H9 (cell line): ENCODE measurements at regions not wholly inside any gene's neighbourhood (a gene's known extent, or its start where the extent isn't known, plus 50 kb on each side); places are given as distances from the start of the nearest gene placed in this dataset.

Source experiments
- DNase-seq: peaks from one replicate; pipeline ENCODE4 v3.0.0-alpha.2; 2017
- H2AFZ ChIP-seq: one replicate; pipeline ENCODE4 v1.6.1; 2013; ENCODE audit warnings: mild to moderate bottlenecking, low read length, control low read depth, moderate library complexity
- H2AK5ac ChIP-seq: 2 replicates; pipeline ENCODE4 v1.6.1; 2013; ENCODE audit warnings: low read length, control low read depth, mixed read lengths; ENCODE audit not compliant: insufficient read length
- H2BK120ac ChIP-seq: one replicate; pipeline ENCODE4 v1.6.1; 2013; ENCODE audit warnings: low read depth, mild to moderate bottlenecking, low read length, control low read depth, inconsistent platforms; ENCODE audit not compliant: poor library complexity, severe bottlenecking
- H2BK12ac ChIP-seq: 2 replicates; pipeline ENCODE4 v1.6.1; 2013; ENCODE audit warnings: low read length, control low read depth, mixed read lengths, low read depth; ENCODE audit not compliant: insufficient read length
- H2BK15ac ChIP-seq: 2 replicates; pipeline ENCODE4 v1.6.1; 2013; ENCODE audit warnings: low read depth, low read length, control low read depth
- H2BK20ac ChIP-seq: one replicate; pipeline ENCODE4 v1.6.1; 2013; ENCODE audit warnings: low read depth, mild to moderate bottlenecking, low read length, control low read depth, inconsistent platforms; ENCODE audit not compliant: poor library complexity, severe bottlenecking
- H2BK5ac ChIP-seq: 2 replicates; pipeline ENCODE4 v1.6.1; 2013; ENCODE audit warnings: low read length, control low read depth, mixed read lengths; ENCODE audit not compliant: insufficient read length
- H3K14ac ChIP-seq: 2 replicates; pipeline ENCODE4 v1.6.1; 2013; ENCODE audit warnings: low read length, control low read depth; ENCODE audit not compliant: insufficient read depth
- H3K18ac ChIP-seq: 2 replicates; pipeline ENCODE4 v1.6.1; 2013; ENCODE audit warnings: low read depth, mild to moderate bottlenecking, mixed read lengths, low read length, control low read depth; ENCODE audit not compliant: insufficient read length
- H3K23ac ChIP-seq: 2 replicates; pipeline ENCODE4 v1.6.1; 2013; ENCODE audit warnings: low read length, control low read depth, mixed read lengths, low read depth; ENCODE audit not compliant: insufficient read length
- H3K23me2 ChIP-seq: 2 replicates; pipeline ENCODE4 v1.6.1; 2013; ENCODE audit warnings: low read depth, mild to moderate bottlenecking, mixed read lengths, low read length, control low read depth; ENCODE audit not compliant: insufficient read length, poor library complexity, severe bottlenecking
- H3K27ac ChIP-seq: 2 replicates; pipeline ENCODE4 v1.5.1; 2013; ENCODE audit warnings: low read length, control low read depth, mixed read lengths, low read depth; ENCODE audit not compliant: insufficient read length
- H3K27me3 ChIP-seq: 2 replicates; pipeline ENCODE4 v1.6.1; 2013; ENCODE audit warnings: low read length, control low read depth, inconsistent platforms; ENCODE audit not compliant: insufficient read depth
- H3K4ac ChIP-seq: 2 replicates; pipeline ENCODE4 v1.6.1; 2013; ENCODE audit warnings: low read depth, mild to moderate bottlenecking, control low read depth, inconsistent platforms, low read length, moderate library complexity
- H3K4me1 ChIP-seq: 2 replicates; pipeline ENCODE4 v1.6.1; 2013; ENCODE audit warnings: low read length, control low read depth, inconsistent platforms; ENCODE audit not compliant: insufficient read depth
- H3K4me2 ChIP-seq: 2 replicates; pipeline ENCODE4 v1.6.1; 2013; ENCODE audit warnings: low read length, control low read depth, mixed read lengths; ENCODE audit not compliant: insufficient read length, insufficient read depth
- H3K56ac ChIP-seq: 2 replicates; pipeline ENCODE4 v1.6.1; 2013; ENCODE audit warnings: low read depth, mild to moderate bottlenecking, mixed read lengths, low read length, control low read depth; ENCODE audit not compliant: insufficient read length
- H3K79me1 ChIP-seq: 2 replicates; pipeline ENCODE4 v1.6.1; 2013; ENCODE audit warnings: low read depth, mild to moderate bottlenecking, moderate library complexity, low read length, control low read depth, inconsistent platforms; ENCODE audit not compliant: insufficient read depth, poor library complexity, severe bottlenecking
- H3K79me2 ChIP-seq: 2 replicates; pipeline ENCODE4 v1.6.1; 2013; ENCODE audit warnings: low read length, control low read depth, inconsistent platforms; ENCODE audit not compliant: insufficient read depth
- H3K9ac ChIP-seq: 2 replicates; pipeline ENCODE4 v1.6.1; 2013; ENCODE audit warnings: low read length, control low read depth, mixed read lengths; ENCODE audit not compliant: insufficient read length; ENCODE audit errors: extremely low read depth
- H3K9me3 ChIP-seq: one replicate; pipeline ENCODE4 v1.6.1; 2013; ENCODE audit warnings: low read depth, low read length, inconsistent platforms; ENCODE audit not compliant: control insufficient read depth
- H3T11ph ChIP-seq: one replicate; pipeline ENCODE4 v1.6.1; 2013; ENCODE audit warnings: mild to moderate bottlenecking, low read length, control low read depth, inconsistent platforms
- H4K20me1 ChIP-seq: one replicate; pipeline ENCODE4 v1.6.1; 2013; ENCODE audit not compliant: control insufficient read depth, insufficient read length, insufficient read depth
- H4K5ac ChIP-seq: 2 replicates; pipeline ENCODE4 v1.6.1; 2013; ENCODE audit warnings: low read depth, mild to moderate bottlenecking, mixed read lengths, low read length, control low read depth; ENCODE audit not compliant: insufficient read length
- H4K8ac ChIP-seq: replicated peaks from 2 replicates; pipeline ENCODE4 v1.6.1; 2013; ENCODE audit warnings: low read length, control low read depth, mixed read lengths, low read depth; ENCODE audit not compliant: insufficient read length
- H4K91ac ChIP-seq: 2 replicates; pipeline ENCODE4 v1.6.1; 2013; ENCODE audit warnings: low read depth, mild to moderate bottlenecking, moderate library complexity, mixed read lengths, low read length, control low read depth; ENCODE audit not compliant: insufficient read length
- H3K27ac Mint-ChIP-seq, 3 experiments: 2 replicates in 2 of 3; 3 replicates in 1 of 3; pipeline ENCODE4 v1.8.0; 2020 to 2021; ENCODE audit warnings: mixed read lengths in 3 of 3, mild to moderate bottlenecking in 1 of 3, moderate library complexity in 1 of 3
- H3K27me3 Mint-ChIP-seq: 2 replicates; pipeline ENCODE4 v1.8.0; 2021; ENCODE audit warnings: low read depth, mild to moderate bottlenecking, moderate library complexity, mixed read lengths
- H3K36me3 Mint-ChIP-seq, 3 experiments: 2 replicates in 2 of 3; 3 replicates in 1 of 3; pipeline ENCODE4 v1.8.0; 2020 to 2021; ENCODE audit warnings: low read depth in 3 of 3, mixed read lengths in 3 of 3; ENCODE audit not compliant: insufficient read depth in 1 of 3
- H3K4me1 Mint-ChIP-seq, 2 experiments: 2 replicates each; pipeline ENCODE4 v1.8.0; 2020; ENCODE audit warnings: mixed read lengths in 2 of 2
- H3K4me3 Mint-ChIP-seq, 2 experiments: 2 replicates in 1 of 2; 3 replicates in 1 of 2; pipeline ENCODE4 v1.8.0; 2020 to 2021; ENCODE audit warnings: mild to moderate bottlenecking in 2 of 2, mixed read lengths in 2 of 2, moderate library complexity in 1 of 2
- H3K9me3 Mint-ChIP-seq, 2 experiments: 2 replicates in 1 of 2; 3 replicates in 1 of 2; pipeline ENCODE4 v1.8.0; 2020; ENCODE audit warnings: mild to moderate bottlenecking in 2 of 2, mixed read lengths in 2 of 2, moderate library complexity in 1 of 2
- WGBS: extraction: QIAGEN DNeasy Blood & Tissue Kit; methylation state at CpG from one replicate; pipeline ENCODE4 v1.1.7; 2013; ENCODE audit warnings: missing lambda C conversion rate, low lambda C conversion rate, mixed read lengths; ENCODE audit not compliant: insufficient read length; ENCODE audit errors: extremely low coverage; 5-methylcytosine and 5-hydroxymethylcytosine counted together
- TF ChIP-seq, protein P1 (sequence below): fragments of 200-600 bp; sonication (generic); conservative IDR thresholded peaks from 3 replicates; pipeline ENCODE4 v1.8.0; 2021; ENCODE audit warnings: antibody characterized with exemption, mild to moderate bottlenecking

DNA sequence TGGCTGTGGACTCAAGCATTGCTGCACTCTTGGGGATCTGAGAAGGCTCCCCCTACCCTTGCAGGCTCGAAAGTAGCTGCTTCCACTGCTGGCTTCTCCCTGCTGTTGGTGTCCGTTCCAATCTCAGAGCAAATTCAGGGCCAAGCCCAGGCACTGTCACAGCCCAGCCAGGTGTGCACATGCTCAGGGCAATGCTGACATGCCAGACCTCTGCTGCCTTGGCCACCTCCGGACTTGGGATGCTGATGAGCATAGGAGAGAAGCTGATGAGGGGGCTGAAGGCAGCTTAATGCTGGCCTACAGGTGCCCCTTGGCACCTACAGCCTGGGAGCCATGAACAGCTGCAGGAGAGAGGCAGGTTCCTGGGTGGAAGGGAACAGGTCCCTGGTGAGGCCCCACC, 273.7 kb upstream of the KCNJ16 start:
- Histone ChIP-seq H3K9me3 (no peaks in the 10 kb centered on the region), H3K4me1 (no peaks in the 10 kb centered on the region), H3K18ac (no peak overlapping the region), H3K56ac (no peak overlapping the region), H3K79me1 (no peaks in the 10 kb centered on the region), H3K14ac (no peak overlapping the region), H2BK15ac (no peak overlapping the region), H4K91ac (no peak overlapping the region), H3K27ac (no peak overlapping the region), H2BK120ac (no peak overlapping the region), H3K27me3 (no peaks in the 10 kb centered on the region), H2BK20ac (no peak overlapping the region), H2BK12ac (no peak overlapping the region), H3K4ac (no peak overlapping the region), H4K20me1 (no peaks in the 10 kb centered on the region), H3K9ac (no peak overlapping the region), H4K5ac (no peak overlapping the region), H3K23me2 (no peaks in the 10 kb centered on the region), H2AFZ (no peak overlapping the region), H2AK5ac (no peak overlapping the region), H3K79me2 (no peaks in the 10 kb centered on the region), H3T11ph (no peak overlapping the region), H2BK5ac (no peak overlapping the region), H4K8ac (no peak overlapping the region), H3K23ac (no peak overlapping the region), H3K4me2 (no peak overlapping the region)
- no peak overlapping the region for H3K27ac Mint-ChIP-seq
- H3K4me3 Mint-ChIP-seq, result no peak overlapping the region
- no CpG with 5 or more reads among the region's 3 CpGs for WGBS
- no peak for DNase-seq
- no peaks in the 10 kb centered on the region; a peak in 1 of 5 replicates for H3K9me3 Mint-ChIP-seq
- TF ChIP-seq, protein P1, sequence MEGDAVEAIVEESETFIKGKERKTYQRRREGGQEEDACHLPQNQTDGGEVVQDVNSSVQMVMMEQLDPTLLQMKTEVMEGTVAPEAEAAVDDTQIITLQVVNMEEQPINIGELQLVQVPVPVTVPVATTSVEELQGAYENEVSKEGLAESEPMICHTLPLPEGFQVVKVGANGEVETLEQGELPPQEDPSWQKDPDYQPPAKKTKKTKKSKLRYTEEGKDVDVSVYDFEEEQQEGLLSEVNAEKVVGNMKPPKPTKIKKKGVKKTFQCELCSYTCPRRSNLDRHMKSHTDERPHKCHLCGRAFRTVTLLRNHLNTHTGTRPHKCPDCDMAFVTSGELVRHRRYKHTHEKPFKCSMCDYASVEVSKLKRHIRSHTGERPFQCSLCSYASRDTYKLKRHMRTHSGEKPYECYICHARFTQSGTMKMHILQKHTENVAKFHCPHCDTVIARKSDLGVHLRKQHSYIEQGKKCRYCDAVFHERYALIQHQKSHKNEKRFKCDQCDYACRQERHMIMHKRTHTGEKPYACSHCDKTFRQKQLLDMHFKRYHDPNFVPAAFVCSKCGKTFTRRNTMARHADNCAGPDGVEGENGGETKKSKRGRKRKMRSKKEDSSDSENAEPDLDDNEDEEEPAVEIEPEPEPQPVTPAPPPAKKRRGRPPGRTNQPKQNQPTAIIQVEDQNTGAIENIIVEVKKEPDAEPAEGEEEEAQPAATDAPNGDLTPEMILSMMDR, result no peak
- H3K27me3 Mint-ChIP-seq, result no peaks in the 10 kb centered on the region
- H3K36me3 Mint-ChIP-seq, result peaks cover 0 to 5% (median 2%) of the 10 kb centered on the region in 3 experiments; a peak in 3 of 7 replicates
- peaks cover 3 to 4% of the 10 kb centered on the region in 2 experiments for H3K4me1 Mint-ChIP-seq
